H9 (cell line): ENCODE measurements at regions not wholly inside any gene's neighbourhood (a gene's known extent, or its start where the extent isn't known, plus 50 kb on each side); places are given as distances from the start of the nearest gene placed in this dataset.

ENCODE experiments used
- DNase-seq: peaks from one replicate; pipeline ENCODE4 v3.0.0-alpha.2; 2017
- H2AFZ ChIP-seq: one replicate; pipeline ENCODE4 v1.6.1; 2013; ENCODE audit warnings: mild to moderate bottlenecking, low read length, control low read depth, moderate library complexity
- H2AK5ac ChIP-seq: 2 replicates; pipeline ENCODE4 v1.6.1; 2013; ENCODE audit warnings: low read length, control low read depth, mixed read lengths; ENCODE audit not compliant: insufficient read length
- H2BK120ac ChIP-seq: one replicate; pipeline ENCODE4 v1.6.1; 2013; ENCODE audit warnings: low read depth, mild to moderate bottlenecking, low read length, control low read depth, inconsistent platforms; ENCODE audit not compliant: poor library complexity, severe bottlenecking
- H2BK12ac ChIP-seq: 2 replicates; pipeline ENCODE4 v1.6.1; 2013; ENCODE audit warnings: low read length, control low read depth, mixed read lengths, low read depth; ENCODE audit not compliant: insufficient read length
- H2BK15ac ChIP-seq: 2 replicates; pipeline ENCODE4 v1.6.1; 2013; ENCODE audit warnings: low read depth, low read length, control low read depth
- H2BK20ac ChIP-seq: one replicate; pipeline ENCODE4 v1.6.1; 2013; ENCODE audit warnings: low read depth, mild to moderate bottlenecking, low read length, control low read depth, inconsistent platforms; ENCODE audit not compliant: poor library complexity, severe bottlenecking
- H2BK5ac ChIP-seq: 2 replicates; pipeline ENCODE4 v1.6.1; 2013; ENCODE audit warnings: low read length, control low read depth, mixed read lengths; ENCODE audit not compliant: insufficient read length
- H3K14ac ChIP-seq: 2 replicates; pipeline ENCODE4 v1.6.1; 2013; ENCODE audit warnings: low read length, control low read depth; ENCODE audit not compliant: insufficient read depth
- H3K18ac ChIP-seq: 2 replicates; pipeline ENCODE4 v1.6.1; 2013; ENCODE audit warnings: low read depth, mild to moderate bottlenecking, mixed read lengths, low read length, control low read depth; ENCODE audit not compliant: insufficient read length
- H3K23ac ChIP-seq: 2 replicates; pipeline ENCODE4 v1.6.1; 2013; ENCODE audit warnings: low read length, control low read depth, mixed read lengths, low read depth; ENCODE audit not compliant: insufficient read length
- H3K23me2 ChIP-seq: 2 replicates; pipeline ENCODE4 v1.6.1; 2013; ENCODE audit warnings: low read depth, mild to moderate bottlenecking, mixed read lengths, low read length, control low read depth; ENCODE audit not compliant: insufficient read length, poor library complexity, severe bottlenecking
- H3K27ac ChIP-seq: 2 replicates; pipeline ENCODE4 v1.5.1; 2013; ENCODE audit warnings: low read length, control low read depth, mixed read lengths, low read depth; ENCODE audit not compliant: insufficient read length
- H3K27me3 ChIP-seq: 2 replicates; pipeline ENCODE4 v1.6.1; 2013; ENCODE audit warnings: low read length, control low read depth, inconsistent platforms; ENCODE audit not compliant: insufficient read depth
- H3K4ac ChIP-seq: 2 replicates; pipeline ENCODE4 v1.6.1; 2013; ENCODE audit warnings: low read depth, mild to moderate bottlenecking, control low read depth, inconsistent platforms, low read length, moderate library complexity
- H3K4me1 ChIP-seq: 2 replicates; pipeline ENCODE4 v1.6.1; 2013; ENCODE audit warnings: low read length, control low read depth, inconsistent platforms; ENCODE audit not compliant: insufficient read depth
- H3K4me2 ChIP-seq: 2 replicates; pipeline ENCODE4 v1.6.1; 2013; ENCODE audit warnings: low read length, control low read depth, mixed read lengths; ENCODE audit not compliant: insufficient read length, insufficient read depth
- H3K56ac ChIP-seq: 2 replicates; pipeline ENCODE4 v1.6.1; 2013; ENCODE audit warnings: low read depth, mild to moderate bottlenecking, mixed read lengths, low read length, control low read depth; ENCODE audit not compliant: insufficient read length
- H3K79me1 ChIP-seq: 2 replicates; pipeline ENCODE4 v1.6.1; 2013; ENCODE audit warnings: low read depth, mild to moderate bottlenecking, moderate library complexity, low read length, control low read depth, inconsistent platforms; ENCODE audit not compliant: insufficient read depth, poor library complexity, severe bottlenecking
- H3K79me2 ChIP-seq: 2 replicates; pipeline ENCODE4 v1.6.1; 2013; ENCODE audit warnings: low read length, control low read depth, inconsistent platforms; ENCODE audit not compliant: insufficient read depth
- H3K9ac ChIP-seq: 2 replicates; pipeline ENCODE4 v1.6.1; 2013; ENCODE audit warnings: low read length, control low read depth, mixed read lengths; ENCODE audit not compliant: insufficient read length; ENCODE audit errors: extremely low read depth
- H3K9me3 ChIP-seq: one replicate; pipeline ENCODE4 v1.6.1; 2013; ENCODE audit warnings: low read depth, low read length, inconsistent platforms; ENCODE audit not compliant: control insufficient read depth
- H3T11ph ChIP-seq: one replicate; pipeline ENCODE4 v1.6.1; 2013; ENCODE audit warnings: mild to moderate bottlenecking, low read length, control low read depth, inconsistent platforms
- H4K20me1 ChIP-seq: one replicate; pipeline ENCODE4 v1.6.1; 2013; ENCODE audit not compliant: control insufficient read depth, insufficient read length, insufficient read depth
- H4K5ac ChIP-seq: 2 replicates; pipeline ENCODE4 v1.6.1; 2013; ENCODE audit warnings: low read depth, mild to moderate bottlenecking, mixed read lengths, low read length, control low read depth; ENCODE audit not compliant: insufficient read length
- H4K8ac ChIP-seq: replicated peaks from 2 replicates; pipeline ENCODE4 v1.6.1; 2013; ENCODE audit warnings: low read length, control low read depth, mixed read lengths, low read depth; ENCODE audit not compliant: insufficient read length
- H4K91ac ChIP-seq: 2 replicates; pipeline ENCODE4 v1.6.1; 2013; ENCODE audit warnings: low read depth, mild to moderate bottlenecking, moderate library complexity, mixed read lengths, low read length, control low read depth; ENCODE audit not compliant: insufficient read length
- H3K27ac Mint-ChIP-seq, 3 experiments: 2 replicates in 2 of 3; 3 replicates in 1 of 3; pipeline ENCODE4 v1.8.0; 2020 to 2021; ENCODE audit warnings: mixed read lengths in 3 of 3, mild to moderate bottlenecking in 1 of 3, moderate library complexity in 1 of 3
- H3K27me3 Mint-ChIP-seq: 2 replicates; pipeline ENCODE4 v1.8.0; 2021; ENCODE audit warnings: low read depth, mild to moderate bottlenecking, moderate library complexity, mixed read lengths
- H3K36me3 Mint-ChIP-seq, 3 experiments: 2 replicates in 2 of 3; 3 replicates in 1 of 3; pipeline ENCODE4 v1.8.0; 2020 to 2021; ENCODE audit warnings: low read depth in 3 of 3, mixed read lengths in 3 of 3; ENCODE audit not compliant: insufficient read depth in 1 of 3
- H3K4me1 Mint-ChIP-seq, 2 experiments: 2 replicates each; pipeline ENCODE4 v1.8.0; 2020; ENCODE audit warnings: mixed read lengths in 2 of 2
- H3K4me3 Mint-ChIP-seq, 2 experiments: 2 replicates in 1 of 2; 3 replicates in 1 of 2; pipeline ENCODE4 v1.8.0; 2020 to 2021; ENCODE audit warnings: mild to moderate bottlenecking in 2 of 2, mixed read lengths in 2 of 2, moderate library complexity in 1 of 2
- H3K9me3 Mint-ChIP-seq, 2 experiments: 2 replicates in 1 of 2; 3 replicates in 1 of 2; pipeline ENCODE4 v1.8.0; 2020; ENCODE audit warnings: mild to moderate bottlenecking in 2 of 2, mixed read lengths in 2 of 2, moderate library complexity in 1 of 2
- CTCF ChIP-seq: fragments of 200-600 bp; sonication (generic); conservative IDR thresholded peaks from 3 replicates; pipeline ENCODE4 v1.8.0; 2021; ENCODE audit warnings: antibody characterized with exemption, mild to moderate bottlenecking
- WGBS: extraction: QIAGEN DNeasy Blood & Tissue Kit; methylation state at CpG from one replicate; pipeline ENCODE4 v1.1.7; 2013; ENCODE audit warnings: missing lambda C conversion rate, low lambda C conversion rate, mixed read lengths; ENCODE audit not compliant: insufficient read length; ENCODE audit errors: extremely low coverage; 5-methylcytosine and 5-hydroxymethylcytosine counted together

DNA sequence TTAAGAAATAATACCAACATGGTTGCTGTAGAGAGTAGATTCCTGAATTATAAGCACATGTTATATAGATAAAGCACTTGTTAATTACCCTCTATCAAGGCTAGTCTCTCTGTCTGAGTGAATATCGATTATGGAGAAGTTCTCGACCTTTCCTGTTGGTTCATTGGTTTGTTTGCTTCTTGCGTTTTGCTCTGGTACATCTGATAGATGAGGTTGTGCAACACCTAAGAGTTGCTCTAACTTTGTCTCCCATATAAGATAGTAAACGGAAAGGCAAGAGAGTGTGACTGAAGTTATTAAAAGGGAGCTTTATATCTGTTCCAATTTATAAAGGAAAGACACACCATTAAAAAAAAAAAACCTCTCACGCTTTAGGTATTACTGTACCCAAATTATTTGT lies 69.0 kb downstream of the PYDC2 start:
- H2BK120ac ChIP-seq, result no peak overlapping the region
- Mint-ChIP-seq H3K4me3 (no peak overlapping the region), H3K27ac (no peak overlapping the region), H3K27me3 (no peaks in the 10 kb centered on the region), H3K4me1 (no peaks in the 10 kb centered on the region), H3K36me3 (no peaks in the 10 kb centered on the region), H3K9me3 (no peaks in the 10 kb centered on the region)
- no peaks in the 10 kb centered on the region for H3K4me1 ChIP-seq
- H2BK12ac ChIP-seq, result no peak overlapping the region
- H2AFZ ChIP-seq, result no peak overlapping the region
- H4K5ac ChIP-seq, result no peak overlapping the region
- no peak overlapping the region for H3T11ph ChIP-seq
- H3K79me1 ChIP-seq, result no peaks in the 10 kb centered on the region
- H4K91ac ChIP-seq, result no peak overlapping the region
- no peaks in the 10 kb centered on the region for H3K23me2 ChIP-seq
- no peak overlapping the region for H3K23ac ChIP-seq
- TF ChIP-seq CTCF, result no peak
- no peaks in the 10 kb centered on the region for H3K9me3 ChIP-seq
- H4K8ac ChIP-seq, result no peak overlapping the region
- no peak overlapping the region for H3K4me2 ChIP-seq
- H2AK5ac ChIP-seq, result no peak overlapping the region
- no peak overlapping the region for H3K14ac ChIP-seq
- no peak overlapping the region for H3K18ac ChIP-seq
- H3K79me2 ChIP-seq, result no peaks in the 10 kb centered on the region; the same call in 1 of the 2 replicates
- no peaks in the 10 kb centered on the region for H4K20me1 ChIP-seq
- H2BK20ac ChIP-seq, result no peak overlapping the region
- H2BK5ac ChIP-seq, result no peak overlapping the region
- no peak for DNase-seq
- H3K4ac ChIP-seq, result no peak overlapping the region
- H3K27me3 ChIP-seq, result no peaks in the 10 kb centered on the region
- H3K9ac ChIP-seq, result no peak overlapping the region
- WGBS, result no CpG with 5 or more reads among the region's 5 CpGs
- H3K27ac ChIP-seq, result no peak overlapping the region
- no peak overlapping the region for H2BK15ac ChIP-seq
- H3K56ac ChIP-seq, result no peak overlapping the region
